ENCODE measurements at regions not wholly inside any gene's neighbourhood (a gene's known extent, or its start where the extent isn't known, plus 50 kb on each side); places are given as distances from the start of the nearest gene placed in this dataset.

- no peak overlapping the region for H3K27ac ChIP-seq
- no peaks in the 10 kb centered on the region for H3K79me2 ChIP-seq (ENCODE audit: insufficient read depth)
- TF ChIP-seq EZH2 (IDR thresholded peaks at IDR 0.05; ENCODE audit: insufficient read depth, poor library complexity, severe bottlenecking) (no peak), EZH2phosphoT487 (IDR thresholded peaks at IDR 0.05; ENCODE audit: insufficient read depth, low read depth) (no peak)
- no peak for DNase-seq
- H3K27me3 ChIP-seq (replicated peaks; ENCODE audit: insufficient read depth): peaks cover 4% of the 10 kb centered on the region; the same call in 1 of the 2 replicates
- H3K9me3 ChIP-seq (ENCODE audit: low read depth): no peaks in the 10 kb centered on the region
- 83 to 85% methylated on average over 4 of the region's 4 CpGs for WGBS, 2 experiments (ENCODE audit: low coverage in 1 of 2, low lambda C conversion rate in 2 of 2, missing lambda C conversion rate in 2 of 2)
- H3K36me3 ChIP-seq (ENCODE audit: low read depth): no peaks in the 10 kb centered on the region
- H4K20me1 ChIP-seq (ENCODE audit: insufficient read depth): no peaks in the 10 kb centered on the region
- H3K4me2 ChIP-seq (ENCODE audit: unreplicated experiment): no peak overlapping the region
- no peaks in the 10 kb centered on the region for H3F3A ChIP-seq (ENCODE audit: insufficient read depth)
- H3K4me1 ChIP-seq (ENCODE audit: insufficient read depth): no peaks in the 10 kb centered on the region
- H2AFZ ChIP-seq: no peak overlapping the region
- no peak overlapping the region for H3K9ac ChIP-seq
- in situ Hi-C loops (cut with MboI): no loop called here
- no peak overlapping the region for H3K4me3 ChIP-seq
- H3K9me2 ChIP-seq (ENCODE audit: insufficient read depth): no peaks in the 10 kb centered on the region
These were observed 344.6 kb downstream of the UBE3D start for GRCh38 chr6:82720992-82721391.

GRCh38 chr6:82735790-82736189, 329.9 kb downstream of the UBE3D start:
- 57 to 66% methylated on average over 4 of the region's 4 CpGs for WGBS, 2 experiments (ENCODE audit: low coverage in 1 of 2, low lambda C conversion rate in 2 of 2, missing lambda C conversion rate in 2 of 2)

GRCh38 chr6:82737965-82738364, 327.7 kb downstream of the UBE3D start:
- WGBS, 2 experiments (ENCODE audit: low coverage in 1 of 2, low lambda C conversion rate in 2 of 2, missing lambda C conversion rate in 2 of 2): 93 to 95% methylated on average over 1 of the region's 1 CpG
- H3K27me3 ChIP-seq (replicated peaks; ENCODE audit: insufficient read depth): peaks cover 7% of the 10 kb centered on the region; the same call in 1 of the 2 replicates
- no peaks in the 10 kb centered on the region for H3K36me3 ChIP-seq (ENCODE audit: low read depth)
- H3K79me2 ChIP-seq (ENCODE audit: insufficient read depth): no peaks in the 10 kb centered on the region
- peaks cover 7% of the 10 kb centered on the region; the same call in 1 of the 2 replicates for H3K4me1 ChIP-seq (ENCODE audit: insufficient read depth)
- H3K27ac ChIP-seq: no peak overlapping the region
- H3K9me3 ChIP-seq (ENCODE audit: low read depth): no peaks in the 10 kb centered on the region
- TF ChIP-seq EZH2 (IDR thresholded peaks at IDR 0.05; ENCODE audit: insufficient read depth, poor library complexity, severe bottlenecking) (no peak), EZH2phosphoT487 (IDR thresholded peaks at IDR 0.05; ENCODE audit: insufficient read depth, low read depth) (no peak)
- in situ Hi-C loops (cut with MboI): no loop called here
- no peak overlapping the region for H3K4me3 ChIP-seq
- no peak overlapping the region for H3K4me2 ChIP-seq (ENCODE audit: unreplicated experiment)
- no peaks in the 10 kb centered on the region for H3F3A ChIP-seq (ENCODE audit: insufficient read depth)
- DNase-seq: no peak
- no peak overlapping the region for H3K9ac ChIP-seq
- no peak overlapping the region for H2AFZ ChIP-seq
- no peaks in the 10 kb centered on the region for H4K20me1 ChIP-seq (ENCODE audit: insufficient read depth)
- H3K9me2 ChIP-seq (ENCODE audit: insufficient read depth): no peaks in the 10 kb centered on the region

More at GRCh38 chr6:82735790-82736189, 329.9 kb downstream of the UBE3D start:
- no peaks in the 10 kb centered on the region for H4K20me1 ChIP-seq (ENCODE audit: insufficient read depth)
- in situ Hi-C loops (cut with MboI): no loop called here
- H3K4me2 ChIP-seq (ENCODE audit: unreplicated experiment): no peak overlapping the region
- H3K9ac ChIP-seq: no peak overlapping the region
- H3K79me2 ChIP-seq (ENCODE audit: insufficient read depth): no peaks in the 10 kb centered on the region
- no peaks in the 10 kb centered on the region for H3K9me2 ChIP-seq (ENCODE audit: insufficient read depth)
- no peaks in the 10 kb centered on the region for H3F3A ChIP-seq (ENCODE audit: insufficient read depth)
- H2AFZ ChIP-seq: no peak overlapping the region
- H3K4me1 ChIP-seq (ENCODE audit: insufficient read depth): no peaks in the 10 kb centered on the region
- no peak for DNase-seq
- H3K36me3 ChIP-seq (ENCODE audit: low read depth): no peaks in the 10 kb centered on the region
- H3K27ac ChIP-seq: no peak overlapping the region
- peaks cover 7% of the 10 kb centered on the region; the same call in 1 of the 2 replicates for H3K27me3 ChIP-seq (replicated peaks; ENCODE audit: insufficient read depth)
- TF ChIP-seq EZH2phosphoT487 (IDR thresholded peaks at IDR 0.05; ENCODE audit: insufficient read depth, low read depth) (no peak), EZH2 (IDR thresholded peaks at IDR 0.05; ENCODE audit: insufficient read depth, poor library complexity, severe bottlenecking) (no peak)
- no peak overlapping the region for H3K4me3 ChIP-seq
- no peaks in the 10 kb centered on the region for H3K9me3 ChIP-seq (ENCODE audit: low read depth)

- H3K79me2 ChIP-seq (ENCODE audit: insufficient read depth): no peaks in the 10 kb centered on the region
- in situ Hi-C loops (cut with MboI): no loop called here
- H3K4me1 ChIP-seq (ENCODE audit: insufficient read depth): peaks cover 7% of the 10 kb centered on the region; the same call in 1 of the 2 replicates
- no peaks in the 10 kb centered on the region for H4K20me1 ChIP-seq (ENCODE audit: insufficient read depth)
- no peaks in the 10 kb centered on the region for H3K36me3 ChIP-seq (ENCODE audit: low read depth)
- no peak for DNase-seq
- H3K27ac ChIP-seq: no peak overlapping the region
- TF ChIP-seq EZH2 (IDR thresholded peaks at IDR 0.05; ENCODE audit: insufficient read depth, poor library complexity, severe bottlenecking) (no peak), EZH2phosphoT487 (IDR thresholded peaks at IDR 0.05; ENCODE audit: insufficient read depth, low read depth) (no peak)
- no peak overlapping the region for H2AFZ ChIP-seq
- H3K9ac ChIP-seq: no peak overlapping the region
- H3K9me3 ChIP-seq (ENCODE audit: low read depth): no peaks in the 10 kb centered on the region
- H3K27me3 ChIP-seq (replicated peaks; ENCODE audit: insufficient read depth): peaks cover 7% of the 10 kb centered on the region; the same call in 1 of the 2 replicates
- 9 to 15% methylated on average over 1 of the region's 1 CpG for WGBS, 2 experiments (ENCODE audit: low coverage in 1 of 2, low lambda C conversion rate in 2 of 2, missing lambda C conversion rate in 2 of 2)
- no peak overlapping the region for H3K4me2 ChIP-seq (ENCODE audit: unreplicated experiment)
- H3K4me3 ChIP-seq: no peak overlapping the region
- H3K9me2 ChIP-seq (ENCODE audit: insufficient read depth): no peaks in the 10 kb centered on the region
- H3F3A ChIP-seq (ENCODE audit: insufficient read depth): no peaks in the 10 kb centered on the region
These were observed 326.9 kb downstream of the UBE3D start for GRCh38 chr6:82738773-82739172.

GRCh38 chr6:82739303-82739702, 326.3 kb downstream of the UBE3D start:
- H3K27me3 ChIP-seq (replicated peaks; ENCODE audit: insufficient read depth): peaks cover 7% of the 10 kb centered on the region; the same call in 1 of the 2 replicates
- H3K9me2 ChIP-seq (ENCODE audit: insufficient read depth): no peaks in the 10 kb centered on the region
- no peak overlapping the region for H3K27ac ChIP-seq
- TF ChIP-seq EZH2phosphoT487 (IDR thresholded peaks at IDR 0.05; ENCODE audit: insufficient read depth, low read depth): no peak
- TF ChIP-seq EZH2 (IDR thresholded peaks at IDR 0.05; ENCODE audit: insufficient read depth, poor library complexity, severe bottlenecking): no peak
- in situ Hi-C loops (cut with MboI): no loop called here
- H4K20me1 ChIP-seq (ENCODE audit: insufficient read depth): no peaks in the 10 kb centered on the region
- H3F3A ChIP-seq (ENCODE audit: insufficient read depth): no peaks in the 10 kb centered on the region
- no peak overlapping the region for H2AFZ ChIP-seq
- H3K36me3 ChIP-seq (ENCODE audit: low read depth): no peaks in the 10 kb centered on the region
- no peak overlapping the region for H3K4me3 ChIP-seq
- no peaks in the 10 kb centered on the region for H3K79me2 ChIP-seq (ENCODE audit: insufficient read depth)
- no peak overlapping the region for H3K4me2 ChIP-seq (ENCODE audit: unreplicated experiment)
- peaks cover 7% of the 10 kb centered on the region; the same call in 1 of the 2 replicates for H3K4me1 ChIP-seq (ENCODE audit: insufficient read depth)
- DNase-seq: no peak
- 3 to 5% methylated on average over 1 of the region's 1 CpG for WGBS, 2 experiments (ENCODE audit: low coverage in 1 of 2, low lambda C conversion rate in 2 of 2, missing lambda C conversion rate in 2 of 2)
- H3K9me3 ChIP-seq (ENCODE audit: low read depth): no peaks in the 10 kb centered on the region
- no peak overlapping the region for H3K9ac ChIP-seq

Measured in GM23248 (cell line).